Epithelial cell of prostate (primary cell): ENCODE measurements at regions not wholly inside any gene's neighbourhood (a gene's known extent, or its start where the extent isn't known, plus 50 kb on each side); places are given as distances from the start of the nearest gene placed in this dataset.

ENCODE experiments used
- DNase-seq: peaks from one replicate; pipeline ENCODE4 v3.0.0-alpha.2; 2011; ENCODE audit warnings: low read depth, low spot score
- H3K27ac ChIP-seq: fragments of 450-650 bp; 2 replicates; pipeline ENCODE4 v1.5.1; 2017; ENCODE audit warnings: mild to moderate bottlenecking

GRCh38 chr22:49540913-49541692 is 286.6 kb downstream of the BRD1 start:
- H3K27ac ChIP-seq = no peak overlapping the region
- no peak for DNase-seq

- no peak overlapping the region for H3K27ac ChIP-seq
- DNase-seq = no peak
Measured at GRCh38 chr22:49540084-49540912, 287.4 kb downstream of the BRD1 start.

- no peak overlapping the region for H3K27ac ChIP-seq
- no peak for DNase-seq
Measured at GRCh38 chr22:49538006-49538405, 289.7 kb downstream of the BRD1 start.

DNA sequence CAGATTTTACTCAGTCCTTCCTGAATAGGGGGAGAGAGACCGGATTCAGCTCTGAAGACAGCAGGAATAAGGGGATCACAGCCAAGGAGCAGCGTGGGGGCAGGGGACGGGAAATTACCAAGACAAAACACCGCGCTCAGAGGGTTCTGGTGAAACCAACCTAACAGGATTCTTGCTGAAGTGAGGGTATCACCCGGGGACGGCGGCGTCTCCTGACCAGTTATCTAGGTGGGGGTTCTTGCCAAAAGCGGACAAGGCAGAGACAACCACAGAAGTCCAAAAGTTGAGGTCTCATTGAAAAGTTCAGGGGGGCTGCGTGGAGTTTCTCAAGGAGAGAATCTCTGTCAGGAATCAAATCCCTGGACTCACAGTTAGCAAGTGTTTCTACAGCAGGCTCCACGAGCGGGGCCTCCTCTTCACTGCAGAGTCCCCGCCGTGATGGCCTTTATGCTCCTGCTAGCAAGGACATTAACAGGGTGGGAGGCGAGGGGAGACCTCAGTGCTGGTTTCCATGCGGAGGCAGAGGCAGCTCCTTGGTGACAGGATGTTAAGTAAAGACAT is 291.0 kb downstream of the BRD1 start:
- no peak overlapping the region for H3K27ac ChIP-seq
- no peak for DNase-seq

DNA sequence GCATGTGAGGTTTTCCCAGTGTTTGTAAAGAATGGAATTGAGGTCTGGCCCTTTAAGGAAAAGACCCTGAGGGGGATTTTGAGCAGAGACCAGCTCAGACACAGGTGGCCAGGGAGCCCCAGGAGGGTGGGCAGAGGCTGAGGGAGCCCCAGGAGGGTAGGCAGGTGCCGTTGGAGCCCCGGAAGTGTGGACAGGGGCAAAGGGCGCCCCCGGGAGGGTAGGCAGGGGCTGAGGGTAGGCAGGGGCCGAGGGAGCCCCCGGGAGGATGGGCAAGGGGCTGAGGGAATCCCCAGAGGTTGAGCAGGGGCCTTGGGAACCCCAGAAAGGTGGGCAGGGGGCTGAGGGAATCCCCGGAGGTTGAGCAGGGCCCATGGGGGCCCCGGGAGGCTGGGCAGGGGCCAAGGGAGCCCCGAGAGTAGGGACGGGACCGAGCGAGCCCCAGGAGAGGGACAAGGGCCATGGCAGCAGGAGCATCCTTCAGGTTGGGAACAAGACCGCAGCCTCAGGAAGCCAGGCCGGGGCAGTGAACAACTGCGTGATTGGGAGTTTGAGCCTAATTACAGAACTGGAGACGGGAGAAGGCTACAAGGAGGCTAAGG is 292.0 kb downstream of the BRD1 start:
- H3K27ac ChIP-seq = no peak overlapping the region
- no peak for DNase-seq

DNA sequence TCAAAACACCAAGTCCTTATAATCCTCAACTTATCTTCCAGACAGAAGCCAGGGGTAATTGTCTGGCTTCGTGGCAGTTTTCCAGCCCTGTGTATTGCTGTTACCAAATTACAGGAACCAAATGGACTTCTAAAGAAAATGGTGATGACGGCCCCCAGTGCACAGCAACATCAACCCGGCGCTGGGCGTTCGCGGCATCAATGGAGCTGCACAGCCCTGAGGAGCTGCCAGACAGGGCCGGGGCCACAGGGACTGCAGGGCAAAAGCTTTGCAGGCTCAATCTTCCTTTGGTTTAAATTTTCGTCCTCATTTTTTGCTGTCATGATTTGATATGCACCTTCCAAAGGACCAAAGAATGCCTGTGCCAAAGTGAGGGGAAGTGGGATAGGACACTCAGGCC is 292.5 kb downstream of the BRD1 start:
- DNase-seq = no peak

DNA sequence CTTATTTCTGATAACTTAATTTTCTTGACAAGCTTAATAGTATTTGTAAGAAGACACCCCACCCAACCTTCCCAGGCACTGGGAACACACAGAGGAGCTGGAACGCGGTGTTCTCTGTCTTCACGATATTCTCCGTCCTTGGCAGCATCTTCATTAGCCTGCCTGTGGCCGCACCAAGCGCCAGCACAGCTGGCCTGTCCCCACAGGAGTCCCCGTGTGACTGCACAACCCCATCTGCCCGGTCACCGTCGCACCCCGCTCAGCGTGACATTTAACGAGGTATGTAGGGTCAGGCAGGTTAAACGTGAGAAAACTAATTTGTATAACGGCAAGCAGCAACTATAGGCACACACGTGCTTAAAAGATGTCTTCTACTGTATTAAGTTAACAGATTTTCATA is 293.3 kb downstream of the BRD1 start:
- no peak overlapping the region for H3K27ac ChIP-seq
- DNase-seq = no peak

More for the DNA sequence above, 292.5 kb downstream of the BRD1 start:
- no peak overlapping the region for H3K27ac ChIP-seq

DNA sequence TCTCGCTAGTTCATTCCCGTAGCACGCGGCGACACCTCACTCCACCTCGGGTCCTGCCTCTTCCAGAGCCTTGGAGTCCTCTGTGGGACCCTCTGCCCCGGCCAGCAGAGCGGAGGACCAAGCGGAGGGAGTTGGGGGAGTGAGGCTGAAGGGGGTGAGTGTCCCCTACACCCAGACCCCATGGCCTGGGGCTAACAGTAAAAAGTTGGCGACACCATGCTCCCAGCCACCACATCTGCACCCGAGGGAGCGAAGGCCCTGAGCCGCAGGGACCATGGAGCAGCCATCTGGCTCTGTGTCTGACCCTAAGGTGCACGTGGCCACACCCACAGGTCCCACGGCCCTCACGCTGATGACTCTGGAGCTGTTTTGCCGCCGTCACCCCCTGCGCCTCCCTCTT is 293.8 kb downstream of the BRD1 start:
- H3K27ac ChIP-seq = no peak overlapping the region
- DNase-seq = no peak

DNA sequence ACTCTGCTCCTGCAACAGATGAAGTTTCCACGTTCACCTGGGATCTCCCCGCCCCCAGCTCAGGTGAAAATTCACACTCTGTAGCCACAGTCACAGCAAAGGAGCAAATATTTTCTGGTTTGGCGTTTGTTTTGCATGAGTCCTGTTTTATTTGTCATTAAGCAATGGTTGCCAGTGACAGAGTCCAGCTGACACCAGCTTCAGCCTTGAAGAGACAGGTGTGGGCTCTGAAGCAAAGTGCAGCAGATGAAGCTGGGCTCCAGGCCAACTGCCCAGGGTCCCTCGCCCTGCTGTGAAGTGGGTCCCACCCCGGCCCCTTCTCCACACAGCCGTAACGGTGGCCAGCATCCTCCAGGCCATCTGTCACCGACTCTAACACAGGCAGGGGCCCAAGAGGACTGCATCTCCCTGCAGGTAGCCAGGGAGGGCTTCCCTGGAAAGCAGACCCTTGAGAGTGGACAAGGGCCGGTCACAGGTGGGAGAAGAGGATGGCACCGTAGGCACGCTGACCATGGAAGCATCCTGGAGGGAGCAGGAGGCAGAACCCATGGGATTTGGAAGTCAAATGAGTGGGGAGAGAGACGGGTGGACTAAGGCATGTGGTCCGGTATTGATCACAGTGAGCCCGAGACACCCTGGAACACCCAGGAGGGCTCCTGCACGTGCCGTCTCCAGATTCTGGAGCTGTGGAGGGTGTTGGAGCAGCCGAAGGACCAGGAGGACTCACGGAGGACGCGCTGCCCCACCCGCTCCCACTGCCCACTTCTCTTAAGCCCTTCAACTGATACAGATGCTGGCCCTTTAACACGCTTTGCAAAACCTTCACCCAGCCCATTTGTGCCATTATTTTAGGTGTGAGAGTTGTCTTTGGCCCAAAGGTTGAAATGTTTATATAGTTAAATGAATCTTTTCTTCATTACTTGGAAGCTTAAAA is 294.5 kb downstream of the BRD1 start:
- H3K27ac ChIP-seq = no peak overlapping the region
- no peak for DNase-seq

DNA sequence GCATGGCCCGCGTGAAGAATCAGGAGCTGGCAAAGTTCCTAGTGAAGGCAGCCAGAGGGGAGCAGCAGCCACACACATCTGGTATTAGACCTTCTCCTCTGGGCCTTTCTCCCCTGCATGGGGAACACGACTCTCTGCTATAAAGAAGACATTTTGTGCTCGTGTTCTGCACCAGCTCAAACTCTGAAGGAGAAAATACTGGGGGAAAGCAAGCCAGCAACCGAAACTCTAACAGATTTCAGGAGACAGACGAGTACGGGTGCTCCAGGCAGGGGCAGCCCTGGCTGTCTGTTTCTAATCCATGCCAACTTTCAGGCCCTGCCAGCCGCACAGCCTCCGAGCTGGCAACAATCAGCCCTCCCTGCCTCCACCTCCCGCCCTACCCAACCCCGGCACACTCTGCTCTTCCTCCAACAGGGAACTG is 296.3 kb downstream of the BRD1 start:
- no peak for DNase-seq
- no peak overlapping the region for H3K27ac ChIP-seq

DNA sequence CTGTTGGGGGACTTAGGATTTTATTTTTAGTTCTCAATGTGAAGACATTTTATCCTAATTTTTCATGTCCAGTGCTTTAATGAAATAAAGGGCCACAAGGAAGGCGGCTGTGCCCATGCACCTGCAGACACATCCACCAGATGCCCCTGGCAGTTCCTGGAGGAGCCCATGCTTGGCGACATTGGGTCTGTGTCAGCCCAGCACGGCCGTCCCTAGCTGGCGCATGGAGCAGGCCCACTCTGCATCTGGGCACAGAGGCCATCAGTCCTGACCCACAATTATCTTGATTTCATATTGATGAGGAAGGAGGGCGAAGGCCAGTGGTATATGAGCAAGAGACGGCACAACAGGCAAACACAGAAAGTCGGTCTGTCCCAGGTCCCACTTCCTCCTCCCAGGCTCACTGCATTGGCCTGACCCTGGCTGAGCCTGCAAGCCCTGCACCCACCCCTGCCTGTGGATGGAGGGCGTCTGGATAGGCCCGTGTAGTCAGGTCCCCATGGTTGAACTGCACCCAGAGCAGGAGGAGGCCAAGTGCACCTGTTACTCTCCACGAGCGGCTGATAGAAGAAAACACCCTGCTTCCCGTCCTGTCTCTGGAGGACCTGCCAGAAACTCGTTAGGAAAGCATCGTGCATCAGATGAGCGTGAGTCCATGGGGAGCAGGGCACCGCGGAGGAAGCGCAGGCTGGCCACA is 296.9 kb downstream of the BRD1 start:
- DNase-seq = no peak
- no peak overlapping the region for H3K27ac ChIP-seq

DNA sequence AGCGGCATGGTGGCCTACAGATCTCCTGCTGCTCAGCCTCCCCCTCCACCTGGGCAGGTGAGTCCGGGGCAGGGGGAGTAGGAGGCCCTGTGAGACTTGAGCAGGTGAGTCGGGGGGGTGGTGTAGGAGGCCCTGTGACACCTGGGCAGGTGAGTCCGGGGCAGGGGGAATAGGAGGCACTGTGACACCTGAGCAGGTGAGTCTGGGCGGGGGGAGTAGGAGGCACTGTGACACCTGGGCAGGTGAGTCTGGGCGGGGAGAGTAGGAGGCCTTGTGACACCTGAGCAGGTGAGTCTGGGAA is 299.3 kb downstream of the BRD1 start:
- no peak overlapping the region for H3K27ac ChIP-seq
- DNase-seq = no peak

GRCh38 chr22:49527611-49528419 is 299.9 kb downstream of the BRD1 start:
- no peak overlapping the region for H3K27ac ChIP-seq
- no peak for DNase-seq

DNA sequence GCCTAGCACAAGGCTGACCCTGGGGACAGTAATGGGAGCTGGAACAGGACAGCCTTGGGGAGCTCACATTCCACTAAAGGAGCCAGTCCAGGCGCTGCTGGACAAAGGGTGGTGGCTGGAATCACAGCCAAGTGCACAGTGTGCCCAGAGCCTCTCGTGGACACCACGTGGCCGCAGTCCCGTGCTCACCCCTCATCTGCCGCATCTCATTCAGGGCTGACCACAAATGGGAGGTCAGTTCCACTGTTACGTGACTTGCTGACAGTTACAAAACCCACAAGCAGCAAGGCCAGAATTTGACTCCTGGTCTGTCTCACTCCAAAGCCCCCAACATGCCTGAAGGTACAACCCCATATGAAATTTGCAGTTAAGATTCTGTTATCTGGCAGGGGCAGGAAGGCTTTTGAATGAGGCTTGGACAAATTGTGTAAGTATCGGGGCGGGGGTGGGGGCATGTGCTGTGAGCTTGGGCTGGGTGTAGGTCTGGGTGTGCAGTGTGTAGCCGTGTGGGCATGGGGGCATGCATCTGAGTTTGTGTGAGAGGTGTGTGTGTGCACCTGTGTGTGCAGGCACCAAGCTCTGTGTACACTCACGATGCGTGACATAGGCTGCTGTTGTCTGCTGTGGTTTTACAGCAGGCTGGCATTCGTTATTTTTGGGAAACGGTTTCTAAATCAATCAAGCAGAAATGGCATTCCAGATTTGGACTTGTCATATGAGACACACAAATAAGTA is 301.7 kb downstream of the BRD1 start:
- H3K27ac ChIP-seq = no peak overlapping the region
- DNase-seq = no peak

DNA sequence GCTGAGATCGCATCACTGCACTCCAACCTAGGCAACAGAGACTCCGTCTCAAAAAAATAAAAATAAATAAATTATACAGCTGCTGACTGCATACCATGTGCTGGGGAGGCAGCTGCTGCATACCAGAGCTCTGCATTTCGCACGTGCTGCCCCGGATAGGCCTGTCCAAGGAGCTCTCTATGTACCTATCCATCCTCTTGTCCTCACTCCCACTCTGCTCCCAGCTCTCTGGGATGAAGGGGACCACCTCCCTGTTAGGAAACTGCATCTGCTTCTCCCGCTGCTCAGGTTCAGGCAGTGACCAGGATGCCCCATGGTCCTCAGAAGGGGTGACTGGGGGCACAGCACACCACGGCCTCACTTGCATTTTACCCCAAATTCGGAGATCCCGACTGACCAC is 302.3 kb downstream of the BRD1 start:
- no peak overlapping the region for H3K27ac ChIP-seq

DNA sequence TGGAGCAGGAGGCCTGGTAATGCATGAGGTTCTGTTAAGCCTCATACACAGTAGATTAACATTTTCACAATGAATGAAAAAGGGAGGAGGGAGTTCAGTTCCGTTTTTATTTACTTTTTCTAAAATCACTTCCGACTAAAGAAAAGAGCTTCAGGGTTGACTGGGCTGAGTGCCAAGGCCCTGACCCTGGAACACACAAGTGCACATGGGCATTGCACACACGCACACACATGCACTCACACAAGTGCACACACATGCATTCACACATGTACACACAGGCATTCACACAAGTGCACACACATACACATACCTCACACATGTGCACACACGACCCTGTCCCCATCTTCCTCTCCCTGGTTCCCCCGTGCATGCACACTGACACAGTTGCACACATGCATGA is 303.3 kb downstream of the BRD1 start:
- H3K27ac ChIP-seq = no peak overlapping the region
- DNase-seq = no peak

More for the DNA sequence above, 302.3 kb downstream of the BRD1 start:
- DNase-seq = no peak

DNA sequence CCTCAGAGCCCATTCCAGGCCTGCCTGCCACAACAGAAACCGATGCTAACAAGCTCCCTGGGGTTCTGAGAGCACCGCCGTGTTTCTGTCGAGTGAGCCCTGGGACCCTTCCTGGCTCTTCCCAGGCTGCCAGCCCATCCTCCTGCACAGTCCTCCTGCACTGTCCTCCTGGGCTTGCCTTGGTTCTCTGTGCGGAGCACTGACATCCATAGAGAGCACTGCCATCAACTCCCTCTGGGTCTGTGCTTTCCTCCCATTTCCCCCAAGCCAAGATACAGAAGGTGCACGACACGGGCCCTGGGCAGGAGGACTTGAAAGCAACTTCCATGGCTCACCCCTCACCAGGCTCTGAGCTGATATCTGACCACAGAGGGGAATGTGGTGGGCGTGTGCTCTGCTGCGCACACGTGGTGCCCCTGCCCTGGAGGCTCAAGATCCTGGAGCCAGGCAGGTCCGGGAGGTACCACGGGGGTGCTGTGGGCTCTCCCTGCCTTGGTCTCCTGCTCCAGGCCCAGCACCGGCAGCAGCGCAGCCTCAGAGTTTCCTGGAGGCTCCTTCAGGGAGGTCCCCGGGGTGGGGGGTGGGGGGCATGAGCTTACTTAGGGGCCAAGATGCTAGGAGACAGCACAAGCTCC is 304.2 kb downstream of the BRD1 start:
- no peak overlapping the region for H3K27ac ChIP-seq
- DNase-seq = no peak
